ENCODE measurements at regions not wholly inside any gene's neighbourhood (a gene's known extent, or its start where the extent isn't known, plus 50 kb on each side); places are given as distances from the start of the nearest gene placed in this dataset.

DNA sequence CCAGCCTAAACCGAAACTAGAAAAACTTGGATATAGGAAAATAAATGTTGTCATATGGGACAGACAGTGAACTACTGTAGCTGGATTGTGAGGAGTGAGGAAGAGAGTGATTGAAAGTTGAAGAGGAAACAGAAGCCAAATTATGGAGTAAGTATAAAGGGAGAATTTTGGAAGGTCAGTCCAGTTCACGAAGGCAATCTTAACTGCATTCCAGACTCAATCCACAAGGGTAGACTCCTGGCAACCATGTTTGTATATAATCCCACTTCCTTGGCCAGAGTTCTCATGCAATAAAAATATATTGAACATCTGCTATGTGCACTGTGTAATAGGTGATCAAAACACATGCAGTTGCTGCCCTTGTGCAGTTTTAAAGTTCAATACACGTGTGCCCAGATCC, 58.6 kb upstream of the CAMK2D start:
- TF ChIP-seq EZH2 (IDR thresholded peaks at IDR 0.05; ENCODE audit: insufficient read depth, low read length): no peak
- TF ChIP-seq, protein P1, sequence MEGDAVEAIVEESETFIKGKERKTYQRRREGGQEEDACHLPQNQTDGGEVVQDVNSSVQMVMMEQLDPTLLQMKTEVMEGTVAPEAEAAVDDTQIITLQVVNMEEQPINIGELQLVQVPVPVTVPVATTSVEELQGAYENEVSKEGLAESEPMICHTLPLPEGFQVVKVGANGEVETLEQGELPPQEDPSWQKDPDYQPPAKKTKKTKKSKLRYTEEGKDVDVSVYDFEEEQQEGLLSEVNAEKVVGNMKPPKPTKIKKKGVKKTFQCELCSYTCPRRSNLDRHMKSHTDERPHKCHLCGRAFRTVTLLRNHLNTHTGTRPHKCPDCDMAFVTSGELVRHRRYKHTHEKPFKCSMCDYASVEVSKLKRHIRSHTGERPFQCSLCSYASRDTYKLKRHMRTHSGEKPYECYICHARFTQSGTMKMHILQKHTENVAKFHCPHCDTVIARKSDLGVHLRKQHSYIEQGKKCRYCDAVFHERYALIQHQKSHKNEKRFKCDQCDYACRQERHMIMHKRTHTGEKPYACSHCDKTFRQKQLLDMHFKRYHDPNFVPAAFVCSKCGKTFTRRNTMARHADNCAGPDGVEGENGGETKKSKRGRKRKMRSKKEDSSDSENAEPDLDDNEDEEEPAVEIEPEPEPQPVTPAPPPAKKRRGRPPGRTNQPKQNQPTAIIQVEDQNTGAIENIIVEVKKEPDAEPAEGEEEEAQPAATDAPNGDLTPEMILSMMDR (IDR thresholded peaks at IDR 0.05; ENCODE audit: insufficient read depth, low read depth, low read length): no peak
